Nephron progenitor cell (in vitro differentiated cells): ENCODE measurements at regions not wholly inside any gene's neighbourhood (a gene's known extent, or its start where the extent isn't known, plus 50 kb on each side); places are given as distances from the start of the nearest gene placed in this dataset.

Source experiments
- DNase-seq: peaks from one replicate; pipeline ENCODE4 v3.0.0; 2021
- H3K27ac Mint-ChIP-seq: 2 replicates; pipeline ENCODE4 v1.8.0; 2021; ENCODE audit warnings: mild to moderate bottlenecking, moderate library complexity, mixed read lengths
- H3K27me3 Mint-ChIP-seq: 2 replicates; pipeline ENCODE4 v1.8.0; 2021; ENCODE audit warnings: mild to moderate bottlenecking, low read depth, mixed read lengths; ENCODE audit not compliant: poor library complexity
- H3K36me3 Mint-ChIP-seq: 2 replicates; pipeline ENCODE4 v1.8.0; 2021; ENCODE audit warnings: low read depth, mixed read lengths
- H3K4me1 Mint-ChIP-seq: 2 replicates; pipeline ENCODE4 v1.8.0; 2021; ENCODE audit warnings: mixed read lengths
- H3K4me3 Mint-ChIP-seq: 2 replicates; pipeline ENCODE4 v1.8.0; 2021; ENCODE audit warnings: mild to moderate bottlenecking, moderate library complexity, mixed read lengths
- H3K9me3 Mint-ChIP-seq: 2 replicates; pipeline ENCODE4 v1.8.0; 2021; ENCODE audit warnings: mild to moderate bottlenecking, moderate library complexity, mixed read lengths
- TF ChIP-seq, protein P1 (sequence below): fragments of 200-600 bp; sonication (generic); IDR thresholded peaks from 2 replicates; pipeline ENCODE4 v1.5.0; 2021; ENCODE audit warnings: antibody characterized with exemption

DNA sequence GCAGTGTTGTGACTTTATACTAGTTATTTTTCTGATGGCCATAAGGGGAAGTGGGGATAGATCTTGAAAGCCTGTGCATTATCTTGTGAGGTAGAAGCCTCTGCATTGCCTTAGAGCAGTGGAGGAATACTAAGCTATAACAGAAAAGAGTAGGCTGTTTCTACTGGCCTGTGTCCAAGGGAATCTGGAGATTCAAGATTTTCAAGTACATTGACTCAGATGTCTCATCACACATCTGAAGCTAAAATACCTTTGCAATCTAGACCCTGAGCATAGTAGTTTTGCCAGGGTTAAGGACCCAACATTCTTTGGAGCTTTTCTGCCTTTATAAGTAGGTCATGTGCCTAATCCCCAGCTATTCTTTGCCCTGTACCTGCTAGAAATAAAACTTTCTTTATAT, 272.3 kb downstream of the TENT5A start:
- no peak overlapping the region for H3K27ac Mint-ChIP-seq
- H3K27me3 Mint-ChIP-seq = peaks cover 3% of the 10 kb centered on the region
- DNase-seq = no peak
- H3K4me1 Mint-ChIP-seq = no peaks in the 10 kb centered on the region
- H3K36me3 Mint-ChIP-seq = no peaks in the 10 kb centered on the region
- H3K4me3 Mint-ChIP-seq = no peak overlapping the region
- H3K9me3 Mint-ChIP-seq = no peaks in the 10 kb centered on the region
- TF ChIP-seq, protein P1, sequence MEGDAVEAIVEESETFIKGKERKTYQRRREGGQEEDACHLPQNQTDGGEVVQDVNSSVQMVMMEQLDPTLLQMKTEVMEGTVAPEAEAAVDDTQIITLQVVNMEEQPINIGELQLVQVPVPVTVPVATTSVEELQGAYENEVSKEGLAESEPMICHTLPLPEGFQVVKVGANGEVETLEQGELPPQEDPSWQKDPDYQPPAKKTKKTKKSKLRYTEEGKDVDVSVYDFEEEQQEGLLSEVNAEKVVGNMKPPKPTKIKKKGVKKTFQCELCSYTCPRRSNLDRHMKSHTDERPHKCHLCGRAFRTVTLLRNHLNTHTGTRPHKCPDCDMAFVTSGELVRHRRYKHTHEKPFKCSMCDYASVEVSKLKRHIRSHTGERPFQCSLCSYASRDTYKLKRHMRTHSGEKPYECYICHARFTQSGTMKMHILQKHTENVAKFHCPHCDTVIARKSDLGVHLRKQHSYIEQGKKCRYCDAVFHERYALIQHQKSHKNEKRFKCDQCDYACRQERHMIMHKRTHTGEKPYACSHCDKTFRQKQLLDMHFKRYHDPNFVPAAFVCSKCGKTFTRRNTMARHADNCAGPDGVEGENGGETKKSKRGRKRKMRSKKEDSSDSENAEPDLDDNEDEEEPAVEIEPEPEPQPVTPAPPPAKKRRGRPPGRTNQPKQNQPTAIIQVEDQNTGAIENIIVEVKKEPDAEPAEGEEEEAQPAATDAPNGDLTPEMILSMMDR = no peak

DNA sequence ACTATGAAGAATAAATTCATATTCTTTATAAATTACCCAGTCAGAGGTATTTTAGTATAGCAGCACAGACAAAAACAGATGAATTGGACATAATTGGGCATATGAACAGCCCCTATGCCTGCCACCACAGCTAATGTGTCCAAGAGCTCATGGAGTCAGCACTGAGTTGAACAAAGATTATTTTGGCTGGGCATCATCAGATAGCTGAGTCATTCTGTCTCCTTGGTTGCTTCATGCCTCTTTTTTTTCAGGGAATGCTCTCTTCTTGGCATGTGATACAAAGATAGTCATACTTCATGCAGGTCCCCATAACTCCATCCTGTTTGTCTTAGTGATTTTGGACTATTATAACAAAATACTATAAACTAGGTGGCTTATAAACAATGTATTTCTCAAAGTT, 275.6 kb downstream of the TENT5A start:
- DNase-seq = no peak
- Mint-ChIP-seq H3K27ac (no peak overlapping the region), H3K9me3 (no peaks in the 10 kb centered on the region), H3K4me3 (no peak overlapping the region), H3K27me3 (peaks cover 3% of the 10 kb centered on the region), H3K4me1 (no peaks in the 10 kb centered on the region), H3K36me3 (no peaks in the 10 kb centered on the region)
- TF ChIP-seq, protein P1 = no peak

DNA sequence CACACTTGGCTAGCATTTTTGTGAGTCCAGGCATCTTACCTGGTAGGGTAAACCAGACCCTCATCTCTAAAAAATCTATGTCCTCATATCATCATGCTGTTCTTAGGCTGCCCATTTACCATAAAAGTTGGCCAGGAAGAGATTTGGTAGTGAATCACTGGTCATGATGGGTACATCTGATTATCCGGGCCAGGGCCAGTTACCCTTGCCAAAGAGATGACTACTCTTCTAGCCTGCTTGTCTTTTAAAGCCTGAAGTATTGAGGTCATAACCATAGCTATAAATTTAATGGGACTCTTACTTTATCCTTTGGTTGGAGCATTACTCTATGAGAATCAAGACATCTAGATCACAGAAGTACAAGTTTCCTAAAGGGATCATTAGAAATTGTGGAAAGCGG, 276.8 kb downstream of the TENT5A start:
- H3K9me3 Mint-ChIP-seq = no peaks in the 10 kb centered on the region
- peaks cover 3% of the 10 kb centered on the region for H3K27me3 Mint-ChIP-seq
- no peak for DNase-seq
- no peak overlapping the region for H3K4me3 Mint-ChIP-seq
- H3K4me1 Mint-ChIP-seq = no peaks in the 10 kb centered on the region
- H3K36me3 Mint-ChIP-seq = no peaks in the 10 kb centered on the region
- TF ChIP-seq, protein P1 = no peak
- H3K27ac Mint-ChIP-seq = no peak overlapping the region

DNA sequence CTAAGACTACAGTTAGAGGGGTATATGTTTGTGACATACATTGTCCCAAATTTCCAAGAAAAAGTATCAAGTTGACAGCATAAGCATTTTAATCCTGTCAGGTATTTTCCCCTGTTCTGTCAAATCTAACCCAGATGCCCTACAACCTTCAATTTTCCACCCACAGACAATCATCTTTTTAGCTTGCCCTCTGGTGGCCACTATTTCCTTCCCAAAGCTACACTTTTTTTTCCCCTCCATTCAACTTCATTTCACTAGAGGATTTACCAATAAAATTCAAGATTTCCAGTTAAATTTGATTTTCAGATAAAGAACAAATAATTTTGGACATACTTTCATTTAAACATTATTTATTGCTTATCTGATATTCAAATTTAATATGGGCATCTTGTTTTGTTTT, 286.6 kb downstream of the TENT5A start:
- no peak overlapping the region for H3K27ac Mint-ChIP-seq
- no peaks in the 10 kb centered on the region for H3K27me3 Mint-ChIP-seq
- no peaks in the 10 kb centered on the region for H3K4me1 Mint-ChIP-seq
- no peak overlapping the region for H3K4me3 Mint-ChIP-seq
- TF ChIP-seq, protein P1 = peak; percentile 52
- no peak for DNase-seq
- H3K36me3 Mint-ChIP-seq = no peaks in the 10 kb centered on the region
- peaks cover 6% of the 10 kb centered on the region for H3K9me3 Mint-ChIP-seq

DNA sequence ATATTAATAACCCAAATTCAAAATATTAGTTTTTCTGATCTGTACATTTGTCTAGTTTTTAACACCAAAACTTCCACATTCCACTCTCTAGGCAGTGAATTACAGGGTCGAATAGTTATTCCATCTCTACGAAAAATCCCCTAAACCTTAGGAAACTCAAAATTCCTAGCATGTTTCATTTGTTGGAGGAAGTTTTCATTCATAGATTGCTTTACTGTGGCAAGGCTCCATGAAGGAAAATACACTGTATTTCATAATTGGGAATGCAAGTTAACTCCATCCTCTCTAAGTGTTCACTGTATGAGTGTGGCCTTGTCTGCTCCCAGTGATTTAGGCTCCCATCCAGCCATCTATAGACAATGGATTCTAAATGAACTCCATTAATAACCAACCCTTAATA, 296.1 kb downstream of the TENT5A start:
- H3K36me3 Mint-ChIP-seq = no peaks in the 10 kb centered on the region
- no peak for DNase-seq
- H3K27me3 Mint-ChIP-seq = no peaks in the 10 kb centered on the region
- H3K9me3 Mint-ChIP-seq = peaks cover 8% of the 10 kb centered on the region
- no peak overlapping the region for H3K27ac Mint-ChIP-seq
- H3K4me3 Mint-ChIP-seq = no peak overlapping the region
- H3K4me1 Mint-ChIP-seq = no peaks in the 10 kb centered on the region
- TF ChIP-seq, protein P1 = no peak

DNA sequence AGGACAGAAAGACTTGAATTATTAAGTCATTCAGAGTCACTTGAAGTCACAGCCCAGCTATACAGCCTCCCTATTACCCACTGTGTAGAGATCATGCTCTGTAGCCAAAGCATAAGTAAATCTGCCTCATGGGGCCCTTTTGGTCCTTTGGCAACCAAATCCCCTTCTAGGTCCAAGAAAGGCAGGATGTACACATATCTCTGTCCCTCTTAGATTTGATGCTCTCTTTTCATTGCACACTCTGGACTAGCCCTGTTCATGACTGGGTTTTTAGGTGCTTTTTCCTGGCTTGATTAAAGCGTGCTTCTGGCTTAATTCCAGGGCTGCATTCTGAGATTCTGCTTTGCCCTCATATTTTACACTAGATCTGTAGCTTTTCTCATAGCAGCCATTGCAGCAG, 296.8 kb downstream of the TENT5A start:
- no peak for DNase-seq
- TF ChIP-seq, protein P1 = no peak
- no peaks in the 10 kb centered on the region for H3K36me3 Mint-ChIP-seq
- H3K4me3 Mint-ChIP-seq = no peak overlapping the region
- no peaks in the 10 kb centered on the region for H3K27me3 Mint-ChIP-seq
- no peak overlapping the region for H3K27ac Mint-ChIP-seq
- H3K9me3 Mint-ChIP-seq = peaks cover 5% of the 10 kb centered on the region
- no peaks in the 10 kb centered on the region for H3K4me1 Mint-ChIP-seq
